Astrocyte (in vitro differentiated cells and primary cell): ENCODE measurements at regions not wholly inside any gene's neighbourhood (a gene's known extent, or its start where the extent isn't known, plus 50 kb on each side); places are given as distances from the start of the nearest gene placed in this dataset.

Experiments used
- CTCF ChIP-seq: IDR thresholded peaks from 2 replicates; pipeline ENCODE4 v1.5.1; 2011; ENCODE audit warnings: low read depth, mild to moderate bottlenecking, inconsistent platforms, low read length, moderate library complexity; ENCODE audit not compliant: insufficient read depth
- EZH2 ChIP-seq: IDR thresholded peaks from 2 replicates; pipeline ENCODE4 v1.6.1; 2012; ENCODE audit warnings: mild to moderate bottlenecking, low read length, inconsistent platforms; ENCODE audit not compliant: insufficient read depth

- no peak for TF ChIP-seq CTCF
- no peak for TF ChIP-seq EZH2
These were observed 184.9 kb upstream of the CST7 start for GRCh38 chr20:24764027-24764793.
